ENCODE measurements at regions not wholly inside any gene's neighbourhood (a gene's known extent, or its start where the extent isn't known, plus 50 kb on each side); places are given as distances from the start of the nearest gene placed in this dataset.
"Not testable (repeated sequence)": the region's sequence is repeated elsewhere in the genome, so short reads cannot be mapped to it uniquely, and the experiment has no call there.

GRCh38 chr9:95570150-95570549, 53.4 kb upstream of the PTCH1 start:
- DNase-seq (ENCODE audit: low read depth in 2 of 2): peak; percentile 27 to 44
- TF ChIP-seq CTCF (IDR thresholded peaks at IDR 0.05; ENCODE audit: low read depth, low read length): no peak
- H3K4me3 ChIP-seq (replicated peaks in 1 of 2; ENCODE audit: low read depth in 2 of 2, low read length in 2 of 2): peak overlapping the region; percentile 25 to 33

- not testable (repeated sequence) for H3K4me3 ChIP-seq (replicated peaks in 1 of 2; ENCODE audit: low read depth in 2 of 2, low read length in 2 of 2); DNase-seq (ENCODE audit: low read depth in 2 of 2)
Measured at GRCh38 chr9:95568735-95569134, 52.0 kb upstream of the PTCH1 start.

All from cardiac fibroblast (primary cell).